IMR-90 (cell line): ENCODE measurements at regions not wholly inside any gene's neighbourhood (a gene's known extent, or its start where the extent isn't known, plus 50 kb on each side); places are given as distances from the start of the nearest gene placed in this dataset.
A peak's percentile ranks its signal among the peaks of the same experiment; 100 is the strongest.

ENCODE experiments used
- ATAC-seq: fragments of 200-7000 bp; cut with Tn5 transposase; 2 replicates; pipeline ENCODE4 v1.9.1; 2020; ENCODE audit warnings: low read depth, mild to moderate bottlenecking, moderate library complexity
- BruUV-seq: library from RNA; stranded (reverse); fragments of 400-500 nt; replicated peaks from 2 replicates; lab custom pipeline; 2021; lab: Mats Ljungman, UMichigan
- CTCF ChIA-PET: fragments of 300-600 bp; formaldehyde crosslinking; extraction: SDS; loops from one replicate; lab custom pipeline; 2021; ENCODE audit warnings: antibody characterized with exemption; lab: Yijun Ruan, JAX
- POLR2A ChIA-PET: fragments of 300-600 bp; sonication (Branson Sonifier 250); formaldehyde crosslinking; loops from one replicate; lab custom pipeline; 2022; ENCODE audit warnings: antibody characterized with exemption; ENCODE audit not compliant: unreplicated experiment; lab: Charles Lee
- DNase-seq: peaks from one replicate; pipeline ENCODE4 v3.0.0; 2013
- H2AFZ ChIP-seq: replicated peaks from 2 replicates; pipeline ENCODE3; 2013; ENCODE audit warnings: low read length, mild to moderate bottlenecking; ENCODE audit not compliant: poor library complexity
- H2AK5ac ChIP-seq: 2 replicates; pipeline ENCODE4 v1.6.1; 2013; ENCODE audit warnings: low read depth, low read length, inconsistent platforms
- H2AK9ac ChIP-seq: replicated peaks from 2 replicates; pipeline ENCODE3; 2013; ENCODE audit warnings: mild to moderate bottlenecking, low read depth, low read length, moderate library complexity; ENCODE audit not compliant: poor library complexity
- H2BK120ac ChIP-seq: 2 replicates; pipeline ENCODE4 v1.6.1; 2013; ENCODE audit warnings: low read depth, low read length, inconsistent platforms
- H2BK15ac ChIP-seq: 3 replicates; pipeline ENCODE4 v1.6.1; 2013; ENCODE audit warnings: low read depth, low read length, inconsistent platforms
- H2BK20ac ChIP-seq: 2 replicates; pipeline ENCODE4 v1.6.1; 2013; ENCODE audit warnings: low read depth, mild to moderate bottlenecking, inconsistent platforms, low read length, moderate library complexity
- H2BK5ac ChIP-seq: 2 replicates; pipeline ENCODE4 v1.6.1; 2013; ENCODE audit warnings: mild to moderate bottlenecking, low read depth, low read length, inconsistent platforms; ENCODE audit not compliant: poor library complexity, severe bottlenecking
- H3K14ac ChIP-seq: replicated peaks from 2 replicates; pipeline ENCODE4 v1.6.1; 2013; ENCODE audit warnings: low read depth, low read length, inconsistent platforms
- H3K18ac ChIP-seq: 2 replicates; pipeline ENCODE4 v1.6.1; 2013; ENCODE audit warnings: low read depth, low read length, control low read depth
- H3K23ac ChIP-seq: 2 replicates; pipeline ENCODE4 v1.6.1; 2013; ENCODE audit warnings: low read depth, low read length, inconsistent platforms
- H3K27ac ChIP-seq: 2 replicates; pipeline ENCODE4 v1.5.1; 2013; ENCODE audit warnings: mild to moderate bottlenecking, control low read depth, low read length; ENCODE audit not compliant: insufficient read depth
- H3K27me3 ChIP-seq: 2 replicates; pipeline ENCODE4 v1.6.1; 2013; ENCODE audit warnings: low read length; ENCODE audit not compliant: control insufficient read depth, insufficient read depth
- H3K36me3 ChIP-seq: 2 replicates; pipeline ENCODE4 v1.6.1; 2013; ENCODE audit warnings: low read length, mixed read lengths; ENCODE audit not compliant: control insufficient read depth, insufficient read depth
- H3K4ac ChIP-seq: 2 replicates; pipeline ENCODE4 v1.6.1; 2013; ENCODE audit warnings: low read depth, low read length, inconsistent platforms
- H3K4me1 ChIP-seq: 2 replicates; pipeline ENCODE4 v1.6.1; 2013; ENCODE audit warnings: low read length, mixed read lengths; ENCODE audit not compliant: control insufficient read depth, insufficient read depth
- H3K4me2 ChIP-seq: 2 replicates; pipeline ENCODE4 v1.6.1; 2013; ENCODE audit warnings: low read depth, mild to moderate bottlenecking, control low read depth, low read length, moderate library complexity
- H3K4me3 ChIP-seq: 2 replicates; pipeline ENCODE4 v1.5.1; 2013; ENCODE audit warnings: low read depth, mild to moderate bottlenecking, control low read depth, low read length, moderate library complexity; ENCODE audit not compliant: insufficient read depth
- H3K56ac ChIP-seq: 2 replicates; pipeline ENCODE4 v1.6.1; 2013; ENCODE audit warnings: low read length, inconsistent platforms; ENCODE audit not compliant: insufficient read depth; ENCODE audit errors: extremely low read depth
- H3K79me1 ChIP-seq, 2 experiments: 2 replicates each; pipeline ENCODE4 v1.6.1; 2013; ENCODE audit warnings: low read length in 2 of 2, inconsistent platforms in 1 of 2, low read depth in 1 of 2
- H3K9ac ChIP-seq: 2 replicates; pipeline ENCODE4 v1.6.1; 2013; ENCODE audit warnings: low read depth, low read length, control low read depth
- H3K9me1 ChIP-seq: 2 replicates; pipeline ENCODE4 v1.6.1; 2013; ENCODE audit warnings: low read length, inconsistent platforms; ENCODE audit not compliant: insufficient read depth
- H3K9me3 ChIP-seq: 2 replicates; pipeline ENCODE4 v1.6.1; 2013; ENCODE audit warnings: low read length; ENCODE audit not compliant: control insufficient read depth, insufficient read depth
- H4K20me1 ChIP-seq: 2 replicates; pipeline ENCODE4 v1.6.1; 2013; ENCODE audit warnings: low read length, inconsistent platforms; ENCODE audit not compliant: insufficient read depth
- H4K5ac ChIP-seq: 2 replicates; pipeline ENCODE4 v1.6.1; 2013; ENCODE audit warnings: mild to moderate bottlenecking, low read depth, low read length, control low read depth
- H4K8ac ChIP-seq, 2 experiments: 2 replicates each; pipeline ENCODE4 v1.6.1; 2013; ENCODE audit warnings: low read depth in 2 of 2, low read length in 2 of 2, control low read depth in 1 of 2, inconsistent platforms in 1 of 2
- H4K91ac ChIP-seq: 2 replicates; pipeline ENCODE4 v1.6.1; 2013; ENCODE audit warnings: low read depth, low read length, inconsistent platforms; ENCODE audit not compliant: insufficient read depth
- MAFK ChIP-seq: IDR thresholded peaks from 2 replicates; pipeline ENCODE4 v1.6.1; 2012; ENCODE audit warnings: low read depth, low read length, improper control_type of control experiment
- RCOR1 ChIP-seq: IDR thresholded peaks from 2 replicates; pipeline ENCODE4 v1.6.1; 2012; ENCODE audit warnings: mild to moderate bottlenecking, low read length, improper control_type of control experiment; ENCODE audit not compliant: insufficient replicate concordance
- WGBS, 2 experiments: methylation state at CpG; one replicate each; pipeline versions ENCODE4 v1.1.5 to v1.1.7; 2013; ENCODE audit warnings: missing lambda C conversion rate in 2 of 2; ENCODE audit not compliant: insufficient read length in 1 of 2; ENCODE audit errors: extremely low coverage in 2 of 2; 5-methylcytosine and 5-hydroxymethylcytosine counted together
- dilution Hi-C: fragments of 300-500 bp; cut with HindIII; formaldehyde crosslinking; loops from one replicate; pipeline ENCODE4 v1.14.3; 2018; ENCODE audit warnings: low sequenced_read_pairs; ENCODE audit not compliant: unreplicated experiment
- in situ Hi-C: fragments of 300-500 bp; cut with MboI; formaldehyde crosslinking; loops from 3 replicates; pipeline ENCODE4 v1.14.3; 2019; ENCODE audit warnings: low sequenced_read_pairs, inconsistent platforms, mixed read lengths
- intact Hi-C: fragments of 100-400 bp; cut with micrococcal nuclease; formaldehyde crosslinking; loops from 2 replicates; pipeline ENCODE4 v1.10.0; 2022
- TF ChIP-seq, protein P1 (sequence below): conservative IDR thresholded peaks from 2 replicates; pipeline ENCODE4 v1.5.1; 2012; ENCODE audit warnings: mild to moderate bottlenecking, low read depth, low read length, improper control_type of control experiment

DNA sequence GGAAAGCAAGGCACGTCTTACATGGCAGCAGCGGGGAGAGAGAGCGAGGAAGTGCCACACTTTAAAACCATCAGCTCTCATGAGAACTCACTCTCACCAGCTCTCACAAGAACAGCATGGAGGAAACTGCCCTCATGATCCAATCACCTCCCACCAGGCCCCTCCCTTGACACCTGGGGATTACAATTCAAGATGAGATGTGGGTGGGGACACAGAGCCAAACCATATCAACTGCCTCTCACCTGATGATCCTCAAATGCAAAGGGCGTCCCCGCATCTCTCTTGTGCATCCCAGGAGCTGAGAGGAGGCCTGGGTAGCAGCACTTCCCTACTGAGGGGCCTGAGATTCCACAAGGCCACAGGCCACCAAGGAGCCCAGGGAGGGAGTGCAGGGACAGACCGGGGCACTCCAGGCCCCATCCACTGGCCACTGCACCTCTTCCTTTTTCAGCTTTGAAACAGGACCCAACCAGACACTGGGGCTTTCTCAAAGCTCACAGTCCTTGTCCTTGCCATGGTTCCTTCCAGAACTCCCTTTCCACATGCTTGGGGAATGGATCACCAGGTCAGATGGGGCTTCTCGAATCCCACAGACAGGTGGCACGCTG is 54.5 kb upstream of the IL17B start:
- H3K27ac ChIP-seq = peak overlapping the region; percentile 14
- 80% methylated on average over 2 of the region's 8 CpGs; no CpG with 5 or more reads in 1 of the 2 experiments for WGBS, 2 experiments
- H4K5ac ChIP-seq = no peak overlapping the region
- peak overlapping the region in 1 of 2 experiments; percentile 16; a peak in 1 of 4 replicates for H4K8ac ChIP-seq
- in situ Hi-C loops = loop anchor here (5.0 kb wide), 1 partner anchor 46 kb away; no protein-coding TSS in a partner anchor
- ATAC-seq = peak; percentile 30
- H3K18ac ChIP-seq = no peak overlapping the region
- POLR2A ChIA-PET = interaction anchor here (1.0 to 1.4 kb wide), 2 partner anchors 19 to 29 kb away, joined by 3 to 5 read pairs; no protein-coding TSS in a partner anchor
- H2AK5ac ChIP-seq = 0 out of 2 replicates have a peak overlapping the region, but pooled peaks have one; percentile 31
- H3K4me2 ChIP-seq = no peak overlapping the region
- no TSS peak for BruUV-seq
- no peak overlapping the region for H2BK120ac ChIP-seq
- peak overlapping the region; percentile 10 for H2AK9ac ChIP-seq
- H3K79me1 ChIP-seq = peaks cover 0 to 19% of the 10 kb centered on the region in 2 experiments; a peak in 2 of 4 replicates
- DNase-seq = peak; percentile 72
- H3K14ac ChIP-seq = no peak overlapping the region
- peaks cover 27% of the 10 kb centered on the region for H3K36me3 ChIP-seq
- no peaks in the 10 kb centered on the region for H3K27me3 ChIP-seq
- intact Hi-C loops = loop anchor here (1.0 to 2.0 kb wide), 4 partner anchors 51 to 185 kb away; no protein-coding TSS in a partner anchor
- H3K4me3 ChIP-seq = no peak overlapping the region
- no peak for TF ChIP-seq RCOR1
- TF ChIP-seq MAFK = no peak
- TF ChIP-seq, protein P1, sequence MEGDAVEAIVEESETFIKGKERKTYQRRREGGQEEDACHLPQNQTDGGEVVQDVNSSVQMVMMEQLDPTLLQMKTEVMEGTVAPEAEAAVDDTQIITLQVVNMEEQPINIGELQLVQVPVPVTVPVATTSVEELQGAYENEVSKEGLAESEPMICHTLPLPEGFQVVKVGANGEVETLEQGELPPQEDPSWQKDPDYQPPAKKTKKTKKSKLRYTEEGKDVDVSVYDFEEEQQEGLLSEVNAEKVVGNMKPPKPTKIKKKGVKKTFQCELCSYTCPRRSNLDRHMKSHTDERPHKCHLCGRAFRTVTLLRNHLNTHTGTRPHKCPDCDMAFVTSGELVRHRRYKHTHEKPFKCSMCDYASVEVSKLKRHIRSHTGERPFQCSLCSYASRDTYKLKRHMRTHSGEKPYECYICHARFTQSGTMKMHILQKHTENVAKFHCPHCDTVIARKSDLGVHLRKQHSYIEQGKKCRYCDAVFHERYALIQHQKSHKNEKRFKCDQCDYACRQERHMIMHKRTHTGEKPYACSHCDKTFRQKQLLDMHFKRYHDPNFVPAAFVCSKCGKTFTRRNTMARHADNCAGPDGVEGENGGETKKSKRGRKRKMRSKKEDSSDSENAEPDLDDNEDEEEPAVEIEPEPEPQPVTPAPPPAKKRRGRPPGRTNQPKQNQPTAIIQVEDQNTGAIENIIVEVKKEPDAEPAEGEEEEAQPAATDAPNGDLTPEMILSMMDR = no peak
- no peak overlapping the region for H3K9ac ChIP-seq
- peaks cover 7% of the 10 kb centered on the region; the same call in 1 of the 2 replicates for H3K4me1 ChIP-seq
- H2BK15ac ChIP-seq = no peak overlapping the region
- H3K23ac ChIP-seq = no peak overlapping the region
- peak overlapping the region; percentile 68 for H2AFZ ChIP-seq
- H4K91ac ChIP-seq = no peak overlapping the region
- H3K4ac ChIP-seq = peak overlapping the region; percentile 31
- CTCF ChIA-PET = interaction anchor here (0.5 to 2.9 kb wide), 13 partner anchors 10 to 131 kb away, joined by 3 to 19 read pairs (median 4); no protein-coding TSS in a partner anchor
- no peak overlapping the region for H2BK20ac ChIP-seq
- no peaks in the 10 kb centered on the region for H3K9me3 ChIP-seq
- peak overlapping the region; percentile 7 for H2BK5ac ChIP-seq
- H4K20me1 ChIP-seq = peaks cover 41% of the 10 kb centered on the region
- H3K9me1 ChIP-seq = no peaks in the 10 kb centered on the region
- no peak overlapping the region for H3K56ac ChIP-seq
- dilution Hi-C loops = no loop called here
